Activated CD4-positive, alpha-beta T cell treated with anti-CD3 and anti-CD28 coated beads for 1 hour (primary cell): ENCODE measurements at regions not wholly inside any gene's neighbourhood (a gene's known extent, or its start where the extent isn't known, plus 50 kb on each side); places are given as distances from the start of the nearest gene placed in this dataset.
"Not testable (repeated sequence)": the region's sequence is repeated elsewhere in the genome, so short reads cannot be mapped to it uniquely, and the experiment has no call there.

Source experiments
- DNase-seq: peaks from one replicate; pipeline ENCODE4 v3.0.0-alpha.2; 2020

DNA sequence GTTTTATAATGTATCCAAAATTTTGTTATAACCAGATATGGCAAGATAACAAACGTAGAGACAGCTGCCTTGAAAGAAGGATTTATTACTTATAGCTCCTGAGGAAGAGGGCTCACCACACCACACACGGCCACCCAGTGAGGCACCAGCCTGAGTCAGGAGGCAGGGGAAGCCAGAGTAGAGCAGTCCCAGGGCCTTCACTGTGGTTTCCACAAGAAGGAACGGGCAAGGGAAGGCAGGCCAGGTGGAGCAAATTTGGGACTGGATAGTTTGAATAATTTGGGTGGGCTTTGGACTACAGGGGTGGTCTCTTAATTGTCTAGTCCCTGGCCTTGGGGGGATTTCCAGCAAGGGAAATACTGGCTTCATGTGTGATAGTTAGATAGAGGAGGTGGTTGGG lies 72.5 kb downstream of the RRAGC start:
- no peak for DNase-seq

DNA sequence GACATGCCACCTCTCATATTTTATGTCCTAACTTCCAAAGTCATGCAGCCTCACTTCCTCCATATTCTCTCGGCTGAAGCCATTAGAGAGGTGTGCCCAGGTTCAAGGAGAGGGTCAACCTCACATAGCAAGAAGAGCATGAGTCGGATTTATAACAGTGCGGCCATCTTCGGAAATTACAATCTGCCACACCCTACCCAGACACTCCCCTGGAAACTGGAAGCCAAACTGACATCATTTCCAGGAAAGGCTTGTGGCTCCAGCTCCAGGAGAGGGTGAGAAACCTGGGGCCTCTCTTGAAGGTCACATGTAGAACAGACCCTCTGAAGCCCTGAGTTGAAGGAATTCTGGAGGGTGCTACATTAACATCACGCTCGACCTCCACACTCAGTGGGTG lies 73.5 kb downstream of the RRAGC start:
- no peak for DNase-seq

DNA sequence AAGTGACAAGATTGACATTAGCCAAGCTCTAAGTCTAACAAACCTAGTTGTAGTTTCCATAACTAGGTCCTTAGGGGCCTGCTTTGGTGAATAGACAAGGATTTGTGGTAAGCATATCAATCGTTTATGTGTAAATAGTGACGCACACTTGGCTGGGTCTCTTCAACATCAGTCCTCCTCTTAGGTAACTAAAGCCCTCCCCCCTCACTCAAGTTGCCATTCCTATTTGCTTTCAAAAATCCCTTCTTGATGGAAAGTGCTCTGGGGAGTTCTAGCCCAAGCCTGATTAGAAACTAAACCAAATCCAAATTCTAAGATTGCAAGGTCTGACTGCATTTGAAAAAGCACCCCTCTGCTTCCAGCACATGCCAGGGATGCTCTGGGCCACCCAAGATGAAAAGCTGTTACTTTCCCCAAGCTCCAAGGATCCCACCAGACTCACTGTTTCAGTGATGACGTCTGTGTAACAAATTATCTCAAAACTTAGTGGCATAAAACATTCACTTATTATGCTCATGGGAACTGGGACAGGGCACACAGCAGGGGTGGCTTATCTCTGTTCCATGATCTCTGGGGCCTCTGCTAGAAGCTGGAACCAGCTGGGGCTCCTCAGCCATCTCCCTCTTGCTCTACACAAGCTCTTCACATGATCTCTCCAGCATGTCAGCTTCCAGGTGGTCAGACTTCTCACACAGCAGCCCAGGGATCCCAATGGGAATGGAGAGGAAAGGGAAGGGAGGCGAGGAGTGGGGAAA lies 74.1 kb downstream of the RRAGC start:
- DNase-seq: no peak

DNA sequence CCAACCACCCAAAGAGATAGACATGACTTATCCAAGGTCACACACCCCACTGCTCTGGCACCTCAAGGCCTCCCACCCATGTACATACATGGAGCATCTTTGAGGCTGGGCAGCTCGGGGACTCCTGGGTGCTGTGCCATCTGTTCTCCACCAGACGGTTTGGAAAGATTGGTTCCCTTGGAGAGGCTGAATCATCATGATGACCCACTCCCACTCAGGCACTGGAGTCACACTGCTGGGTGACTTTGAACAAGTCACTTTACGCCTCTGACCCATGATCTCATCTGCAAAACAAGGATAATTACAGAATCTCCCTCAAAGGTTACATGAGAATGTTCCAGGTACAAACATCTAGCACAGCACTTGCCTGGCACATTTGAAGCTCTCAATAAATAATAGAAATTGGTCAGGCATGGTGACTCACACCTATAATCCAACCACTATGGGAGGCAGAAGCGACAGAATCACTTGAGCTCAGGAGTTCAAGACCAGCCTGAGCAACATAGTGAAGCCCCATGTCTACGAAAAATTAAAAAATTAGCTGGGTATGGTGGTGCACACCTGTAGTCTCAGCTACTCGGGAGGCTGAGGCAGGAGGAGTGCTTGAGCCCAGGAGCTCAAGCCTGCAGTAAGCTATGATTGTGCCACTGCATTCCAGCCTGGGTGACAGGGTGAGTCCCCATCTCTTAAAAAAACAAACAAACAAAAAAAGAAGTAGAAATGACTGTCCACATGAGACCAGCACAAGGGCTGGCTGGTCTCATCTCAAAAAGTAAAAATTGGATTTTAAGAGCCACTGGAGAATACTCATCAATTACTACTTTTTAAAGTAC lies 74.9 kb downstream of the RRAGC start:
- no peak for DNase-seq

DNA sequence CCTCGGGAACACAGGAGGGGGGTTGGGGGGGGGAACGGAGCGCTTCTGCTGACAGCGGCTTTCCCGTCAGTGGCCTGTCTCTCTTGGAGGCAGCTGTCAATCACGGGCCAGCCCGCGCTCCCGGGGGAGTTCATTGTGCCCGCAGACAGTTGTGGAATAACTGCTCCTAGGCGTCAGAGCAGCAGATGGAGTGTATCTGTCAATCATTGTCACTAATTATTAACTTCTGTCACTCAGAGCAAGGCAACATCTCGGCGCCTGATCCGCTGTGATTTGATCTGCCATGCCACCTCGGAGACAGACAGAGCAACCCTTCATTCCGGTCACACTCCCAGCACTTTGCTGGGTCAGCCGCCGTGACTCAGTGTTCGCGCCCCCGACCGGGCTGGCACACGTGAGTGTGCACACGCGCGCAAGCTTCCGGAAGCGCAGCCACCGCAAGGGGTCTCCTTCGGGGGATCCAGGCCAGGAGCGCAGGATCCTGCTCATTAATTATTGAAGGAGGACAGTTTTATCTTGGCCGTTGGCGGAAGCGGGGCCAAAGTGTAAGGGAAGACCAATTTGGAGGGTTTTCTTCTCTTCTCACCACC lies 75.8 kb downstream of the RRAGC start:
- DNase-seq: no peak

DNA sequence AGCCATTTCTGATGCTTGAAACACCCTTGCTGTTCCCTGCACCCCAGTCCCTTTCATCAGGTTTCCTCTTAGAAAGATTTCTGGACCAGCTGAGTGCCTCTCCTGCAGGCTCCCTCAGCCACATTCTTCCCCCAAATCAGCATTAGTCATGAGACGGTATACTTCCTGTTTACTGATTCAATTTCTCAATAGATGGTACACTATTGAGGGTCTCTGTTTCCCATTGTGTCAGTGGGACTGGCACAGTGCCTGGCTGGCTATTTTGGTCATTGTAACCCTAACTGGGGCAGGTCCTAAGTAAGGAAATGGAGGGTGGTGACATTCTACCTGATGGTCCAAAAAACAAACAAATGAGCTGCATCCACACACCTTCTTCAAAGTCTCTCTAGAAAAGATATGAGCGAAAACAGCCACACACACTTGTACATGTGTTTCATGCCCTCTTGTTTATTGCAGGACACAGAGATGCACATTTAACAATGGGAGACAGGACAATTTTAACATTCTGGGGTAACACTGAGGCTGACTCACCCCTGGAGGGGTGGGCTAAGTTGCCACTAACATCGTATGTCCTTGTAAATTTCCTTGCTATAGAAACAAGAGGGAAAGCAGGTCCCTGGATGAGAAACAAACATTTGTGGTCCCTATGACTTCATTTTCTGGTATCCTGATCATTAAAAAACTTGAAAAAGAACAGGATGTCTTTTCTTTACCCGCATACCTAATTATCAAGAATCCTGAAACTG lies 77.5 kb downstream of the RRAGC start:
- no peak for DNase-seq

DNA sequence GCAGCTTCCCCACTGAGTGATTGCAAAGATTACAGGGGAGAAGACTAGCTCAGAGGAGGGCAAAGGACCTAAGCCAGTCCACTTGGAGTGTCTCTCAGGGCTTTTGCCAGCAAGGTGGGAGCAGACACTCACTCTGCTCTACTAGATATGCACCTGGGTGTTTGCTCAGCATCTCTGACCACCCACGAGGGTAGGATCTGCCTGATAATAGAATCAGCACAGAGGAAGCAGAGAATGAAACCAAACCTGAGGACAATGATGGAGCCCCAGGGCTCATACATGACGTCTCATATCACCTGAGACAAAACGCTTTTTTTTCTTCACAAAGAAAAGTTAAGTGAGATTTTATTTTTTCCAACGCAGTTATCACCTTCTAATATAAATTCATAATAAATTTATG lies 79.4 kb downstream of the RRAGC start:
- no peak for DNase-seq

DNA sequence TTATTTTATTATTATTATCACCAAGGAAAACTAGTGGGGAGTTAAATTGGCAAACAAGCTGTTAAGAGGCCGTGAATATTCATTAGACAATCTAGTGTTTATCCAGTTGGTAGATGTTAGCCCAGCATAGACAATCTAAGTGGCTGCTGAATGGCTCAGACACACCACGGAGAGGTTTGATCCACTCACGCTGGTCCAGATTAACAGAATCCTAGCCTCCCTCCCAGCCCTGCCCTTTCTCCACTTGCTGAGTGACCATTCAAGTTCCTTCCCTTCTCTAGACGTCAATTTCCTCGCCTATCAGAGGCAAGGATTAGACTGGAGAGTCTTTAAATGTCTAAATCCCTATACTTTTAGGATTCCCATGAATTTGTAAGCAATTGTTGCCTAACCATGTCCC lies 80.1 kb downstream of the RRAGC start:
- no peak for DNase-seq

DNA sequence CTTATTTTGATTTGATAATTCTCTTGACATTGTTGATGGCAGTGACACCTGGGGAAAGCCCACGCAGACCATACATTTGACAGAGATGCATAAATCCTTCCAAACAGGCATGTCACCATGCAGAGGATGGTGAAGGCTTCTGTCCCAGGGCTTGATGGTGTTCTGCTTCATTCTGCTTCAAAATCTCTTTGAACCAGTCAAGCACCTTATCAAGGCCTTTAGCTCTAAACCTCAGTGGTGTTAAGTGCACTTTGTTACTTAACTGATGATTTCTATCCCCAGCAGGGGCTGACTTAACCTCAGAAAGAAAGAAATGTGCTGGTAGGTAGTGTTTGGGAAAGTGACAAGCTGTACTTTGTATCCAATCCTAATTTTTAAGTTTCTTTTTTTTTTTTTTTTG lies 81.1 kb downstream of the RRAGC start:
- no peak for DNase-seq

DNA sequence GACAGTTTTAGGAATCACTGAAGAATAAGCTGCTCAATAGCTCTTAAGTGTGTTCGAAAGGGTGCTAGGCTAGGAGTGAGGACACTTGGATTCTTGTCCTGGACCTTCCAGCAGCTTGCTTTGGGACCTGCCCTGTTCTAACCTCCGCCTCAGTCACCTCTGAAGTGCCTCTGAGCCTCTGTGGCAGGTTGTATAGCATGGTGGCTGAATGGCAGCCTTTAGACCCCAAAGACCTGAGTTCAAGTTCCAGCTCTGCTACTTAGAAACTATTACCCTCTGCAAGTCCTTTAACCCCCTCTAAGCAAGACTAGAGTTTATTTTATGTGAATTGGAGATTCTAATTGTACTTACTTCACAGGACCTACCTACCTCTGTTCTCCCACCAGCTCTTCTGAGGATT lies 81.5 kb downstream of the RRAGC start:
- no peak for DNase-seq

DNA sequence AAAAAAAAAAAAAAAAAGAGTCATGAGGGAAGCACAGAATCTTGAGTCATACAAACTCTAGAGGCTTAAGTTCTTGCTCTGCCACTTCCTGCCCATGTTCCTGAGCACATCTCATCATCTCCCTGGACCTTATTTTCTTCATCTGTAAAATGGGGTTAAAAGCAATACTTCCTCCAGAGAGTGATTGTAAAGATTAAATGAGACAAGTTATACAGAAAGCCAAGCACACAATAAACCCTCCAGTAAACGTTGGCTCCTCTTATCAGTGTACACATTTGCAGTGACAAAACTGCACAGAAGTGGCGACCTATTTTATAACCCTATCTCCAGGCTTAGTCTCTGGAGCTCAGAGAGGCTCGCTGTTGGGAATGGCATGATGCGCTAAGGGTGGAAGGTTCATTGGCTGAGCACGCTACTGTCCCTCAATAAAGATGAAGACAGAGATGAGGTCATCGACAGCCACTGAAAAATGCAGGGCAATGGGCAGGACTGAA lies 82.1 kb downstream of the RRAGC start:
- no peak for DNase-seq

DNA sequence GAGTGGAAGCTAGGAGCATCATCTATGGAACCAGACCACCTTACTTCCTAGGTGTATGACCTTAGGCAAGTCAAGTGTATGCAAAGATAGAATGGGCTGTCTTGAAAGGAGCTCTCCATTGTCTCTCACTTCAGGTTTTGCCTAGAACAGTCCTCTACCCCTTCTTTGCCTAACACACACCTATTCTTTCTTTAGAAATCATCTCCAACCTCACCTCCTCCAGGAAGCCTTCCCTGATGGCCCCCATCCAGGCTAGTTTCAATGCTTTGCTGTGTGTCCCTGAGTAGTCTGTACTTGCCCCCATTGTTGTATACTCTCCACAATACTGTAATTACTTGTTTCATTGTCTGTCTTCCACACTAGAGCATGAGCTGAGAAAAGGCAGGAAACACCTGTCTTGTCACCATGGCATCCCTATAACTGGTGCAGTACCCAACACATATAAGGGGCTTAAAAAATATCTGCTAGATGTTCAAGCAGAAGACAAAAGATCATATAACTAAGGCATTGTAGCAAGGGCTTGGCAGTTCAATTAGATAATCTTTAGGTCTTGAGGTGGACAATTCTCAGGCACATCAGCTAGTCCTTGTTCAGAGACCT lies 83.0 kb downstream of the RRAGC start:
- DNase-seq: no peak

DNA sequence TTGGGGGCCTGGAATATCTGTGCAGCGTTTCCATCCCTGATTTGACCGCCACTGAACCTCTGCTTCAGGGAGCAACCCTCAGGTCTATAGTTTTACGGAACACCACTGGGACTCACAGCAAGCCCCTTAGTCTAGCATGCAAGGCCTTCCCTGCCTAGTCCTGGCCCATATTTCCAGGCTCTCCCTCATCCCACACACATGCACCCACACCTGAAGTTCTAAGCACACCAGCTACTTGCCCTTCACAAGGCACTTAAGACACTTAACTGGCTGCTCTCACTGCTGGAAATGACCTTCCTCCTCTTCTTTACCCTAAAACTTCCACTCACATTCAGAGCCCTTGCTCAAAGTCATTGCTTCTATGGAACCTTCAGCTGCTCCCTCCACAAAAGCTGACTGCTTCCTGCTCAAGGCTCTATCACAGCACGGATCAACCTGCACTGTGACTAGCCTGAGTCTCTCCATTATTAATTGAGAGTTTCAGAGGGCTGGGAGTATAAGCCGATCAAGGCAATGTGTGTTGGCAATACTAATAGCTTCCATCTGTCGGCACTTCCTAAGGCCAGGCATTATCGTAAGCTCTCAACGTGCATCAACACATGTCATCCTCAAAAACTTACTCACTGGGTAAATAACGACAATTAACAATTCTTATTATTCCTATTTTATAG lies 84.3 kb downstream of the RRAGC start:
- DNase-seq: no peak

DNA sequence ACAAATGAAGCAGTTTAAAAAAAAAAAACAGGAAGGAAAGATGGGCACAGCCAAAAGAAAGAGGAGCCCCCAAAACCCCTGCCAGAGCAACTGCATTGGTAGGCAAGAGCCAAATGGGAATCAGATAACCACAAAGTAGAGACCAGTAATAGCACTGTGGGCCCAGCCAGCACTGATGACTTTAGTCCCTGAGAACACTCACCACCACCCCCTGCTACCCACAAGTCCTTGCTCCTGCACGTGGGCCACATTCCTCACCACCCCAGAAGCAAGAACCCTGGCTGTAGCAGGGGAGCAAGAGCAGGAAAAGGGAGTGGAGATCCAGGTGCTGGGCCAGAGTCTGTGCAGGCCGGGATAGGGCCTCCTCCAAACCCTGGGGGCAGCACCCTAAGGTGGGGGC lies 86.1 kb downstream of the RRAGC start:
- no peak for DNase-seq

DNA sequence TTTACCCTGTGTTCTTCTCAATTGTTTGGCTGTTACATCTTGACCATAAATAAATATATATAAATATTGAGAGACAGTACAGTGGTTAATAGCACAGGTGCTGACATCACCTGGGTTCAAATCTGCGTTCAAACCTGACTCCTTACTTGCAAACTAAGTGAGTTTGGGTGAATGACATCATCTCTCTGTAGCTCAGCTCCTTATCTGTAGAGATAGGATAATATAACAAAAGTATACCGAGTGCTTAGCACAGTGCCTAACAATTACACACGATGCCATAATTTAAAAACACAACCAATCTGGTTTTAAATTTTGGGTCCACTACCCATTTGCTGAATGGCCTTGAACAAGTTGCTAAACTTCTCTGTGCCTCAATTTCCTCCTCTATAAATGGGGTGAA lies 86.6 kb downstream of the RRAGC start:
- no peak for DNase-seq

DNA sequence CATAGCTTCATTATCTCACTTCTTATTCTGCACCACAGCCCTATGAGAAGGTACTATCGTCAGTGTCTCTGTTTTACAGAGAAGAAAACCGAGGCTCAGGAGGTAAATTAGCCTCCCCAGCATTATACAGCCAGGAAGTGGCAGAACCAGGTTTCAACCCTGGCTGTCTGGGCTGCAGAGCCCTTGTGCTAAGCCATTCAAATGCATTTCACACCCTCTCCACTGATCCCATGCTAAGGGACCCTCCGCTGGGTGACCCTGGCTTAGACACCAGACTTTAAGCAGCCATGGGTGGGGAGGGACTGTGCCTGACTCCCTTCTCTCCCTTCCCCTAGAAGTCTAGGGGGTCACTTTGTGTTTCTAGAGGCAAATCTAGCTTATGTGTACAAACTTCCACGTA lies 87.5 kb downstream of the RRAGC start:
- no peak for DNase-seq

DNA sequence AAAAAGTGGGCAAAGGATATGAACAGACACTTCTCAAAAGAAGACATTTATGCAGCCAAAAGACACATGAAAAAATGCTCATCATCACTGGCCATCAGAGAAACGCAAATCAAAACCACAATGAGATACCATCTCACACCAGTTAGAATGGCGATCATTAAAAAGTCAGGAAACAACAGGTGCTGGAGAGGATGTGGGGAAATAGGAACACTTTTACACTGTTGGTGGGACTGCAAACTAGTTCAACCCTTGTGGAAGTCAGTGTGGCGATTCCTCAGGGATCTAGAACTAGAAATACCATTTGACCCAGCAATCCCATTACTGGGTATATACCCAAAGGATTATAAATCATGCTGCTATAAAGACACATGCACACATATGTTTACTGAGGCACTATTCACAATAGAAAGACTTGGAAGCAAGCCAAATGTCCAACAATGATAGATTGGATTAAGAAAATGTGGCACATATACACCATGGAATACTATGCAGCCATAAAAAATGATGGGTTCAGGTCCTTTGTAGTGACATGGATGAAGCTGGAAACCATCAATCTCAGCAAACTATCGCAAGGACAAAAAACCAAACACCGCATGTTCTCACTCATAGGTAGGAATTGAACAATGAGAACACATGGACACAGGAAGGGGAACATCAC lies 88.9 kb downstream of the RRAGC start:
- not testable (repeated sequence) for DNase-seq

DNA sequence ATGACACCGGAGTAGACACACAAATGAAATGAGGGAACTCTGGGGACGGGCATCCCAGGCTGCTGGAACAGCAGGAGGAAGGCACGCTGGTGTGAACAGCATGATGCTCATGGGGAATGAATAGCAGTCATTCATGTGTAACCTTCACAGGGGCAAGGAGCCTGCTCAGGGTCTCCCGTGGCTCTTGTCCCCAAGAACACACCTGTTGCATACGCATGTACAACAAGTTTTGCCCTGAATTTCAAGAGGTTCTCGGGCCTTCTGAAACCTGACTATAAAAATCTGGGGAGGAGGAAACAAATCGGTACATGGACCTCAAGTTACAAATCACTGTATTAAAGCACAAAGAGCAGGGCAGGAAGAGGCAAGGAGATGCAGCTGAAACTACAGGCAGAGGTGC lies 93.4 kb downstream of the RRAGC start:
- no peak for DNase-seq

DNA sequence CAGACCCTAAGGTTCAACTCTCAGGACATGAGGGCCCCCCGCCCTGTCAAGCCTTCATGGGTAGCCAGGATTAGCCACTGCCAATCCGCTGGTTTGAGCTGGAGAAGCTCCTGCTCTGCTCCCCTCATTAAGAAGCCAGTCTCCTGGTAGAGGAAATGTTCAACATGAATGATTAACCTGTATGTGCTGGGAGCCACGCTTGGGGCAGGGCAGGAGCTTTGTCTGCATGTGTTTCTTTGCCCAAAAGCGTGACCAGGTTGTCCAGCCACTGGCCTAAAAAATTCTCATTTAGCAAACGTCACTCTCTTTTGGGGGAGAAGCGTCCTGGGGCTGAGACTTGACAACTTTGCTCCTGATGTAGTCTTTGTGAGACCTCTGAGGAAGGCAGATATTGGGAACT lies 96.5 kb downstream of the RRAGC start:
- no peak for DNase-seq

DNA sequence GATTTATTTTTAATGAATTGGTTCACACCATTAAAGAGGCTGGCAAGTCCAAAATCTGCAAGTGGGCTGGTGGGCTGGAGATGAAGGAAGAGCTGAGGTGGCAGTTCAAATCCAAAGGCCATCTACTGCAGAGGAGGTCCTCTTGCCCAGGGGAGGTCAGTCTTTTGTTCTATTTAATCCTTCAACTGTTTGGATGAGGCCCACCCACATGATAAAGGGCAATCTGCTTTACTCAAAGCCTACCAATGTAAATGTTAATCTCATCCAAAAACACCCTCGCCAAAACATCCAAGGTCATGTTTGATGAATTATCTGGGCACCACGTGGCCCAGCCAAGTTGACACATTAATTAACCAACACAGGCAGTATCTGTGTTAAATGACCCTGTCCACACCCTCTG lies 99.0 kb downstream of the RRAGC start:
- no peak for DNase-seq

DNA sequence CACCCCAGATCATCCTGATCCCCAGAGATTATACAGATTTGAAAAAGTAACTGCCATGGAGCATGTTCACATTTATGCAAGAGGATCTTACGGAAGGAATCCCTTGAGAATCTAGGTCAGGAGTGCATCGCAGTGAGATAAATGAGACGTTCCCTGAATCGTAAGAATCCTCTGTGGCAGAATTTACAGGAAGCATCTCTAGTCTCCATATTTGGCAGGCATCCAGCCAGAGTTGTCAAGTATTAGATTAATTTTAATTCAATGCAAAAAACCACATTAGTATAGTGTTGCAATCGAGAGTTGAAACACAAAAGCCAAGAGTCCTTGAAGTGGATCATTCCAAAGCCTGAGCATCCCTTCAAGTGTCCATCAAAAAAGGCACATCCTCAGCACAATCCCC lies 100.8 kb downstream of the RRAGC start:
- DNase-seq: no peak
